Calu3 (cell line): ENCODE measurements at regions not wholly inside any gene's neighbourhood (a gene's known extent, or its start where the extent isn't known, plus 50 kb on each side); places are given as distances from the start of the nearest gene placed in this dataset.

Experiments
- BruUV-seq: library from RNA; stranded (reverse); fragments of 400-500 nt; replicated peaks from 2 replicates; lab custom pipeline; 2021; lab: Mats Ljungman, UMichigan
- CTCF ChIA-PET: fragments of 300-600 bp; sonication (Branson Sonifier 250); formaldehyde crosslinking; loops from one replicate; lab custom pipeline; 2022; ENCODE audit warnings: antibody characterized with exemption; lab: Charles Lee
- DNase-seq: peaks from one replicate; pipeline ENCODE4 v3.0.0; 2022
- H3K27ac Mint-ChIP-seq: one replicate; pipeline ENCODE4 v1.8.0; 2022; ENCODE audit warnings: mixed read lengths; ENCODE audit not compliant: unreplicated experiment
- H3K27me3 Mint-ChIP-seq: one replicate; pipeline ENCODE4 v1.8.0; 2022; ENCODE audit warnings: mixed read lengths; ENCODE audit not compliant: unreplicated experiment
- H3K36me3 Mint-ChIP-seq: one replicate; pipeline ENCODE4 v1.8.0; 2022; ENCODE audit warnings: mild to moderate bottlenecking, moderate library complexity, mixed read lengths; ENCODE audit not compliant: insufficient read depth, unreplicated experiment
- H3K4me1 Mint-ChIP-seq: one replicate; pipeline ENCODE4 v1.8.0; 2022; ENCODE audit warnings: mild to moderate bottlenecking, low read depth, mixed read lengths; ENCODE audit not compliant: unreplicated experiment
- H3K4me3 Mint-ChIP-seq: one replicate; pipeline ENCODE4 v1.8.0; 2022; ENCODE audit warnings: mild to moderate bottlenecking, low read depth, moderate library complexity, mixed read lengths; ENCODE audit not compliant: unreplicated experiment
- H3K9me3 Mint-ChIP-seq: one replicate; pipeline ENCODE4 v1.8.0; 2022; ENCODE audit warnings: low read depth, mixed read lengths; ENCODE audit not compliant: unreplicated experiment
- intact Hi-C: fragments of 100-400 bp; cut with micrococcal nuclease; formaldehyde crosslinking; loops from one replicate; pipeline ENCODE4 v1.10.0; 2022; ENCODE audit not compliant: unreplicated experiment
- TF ChIP-seq, protein P1 (sequence below): fragments of 200-600 bp; IDR thresholded peaks from one replicate; pipeline ENCODE4 v1.8.0; 2022; ENCODE audit warnings: antibody characterized with exemption; ENCODE audit not compliant: unreplicated experiment

DNA sequence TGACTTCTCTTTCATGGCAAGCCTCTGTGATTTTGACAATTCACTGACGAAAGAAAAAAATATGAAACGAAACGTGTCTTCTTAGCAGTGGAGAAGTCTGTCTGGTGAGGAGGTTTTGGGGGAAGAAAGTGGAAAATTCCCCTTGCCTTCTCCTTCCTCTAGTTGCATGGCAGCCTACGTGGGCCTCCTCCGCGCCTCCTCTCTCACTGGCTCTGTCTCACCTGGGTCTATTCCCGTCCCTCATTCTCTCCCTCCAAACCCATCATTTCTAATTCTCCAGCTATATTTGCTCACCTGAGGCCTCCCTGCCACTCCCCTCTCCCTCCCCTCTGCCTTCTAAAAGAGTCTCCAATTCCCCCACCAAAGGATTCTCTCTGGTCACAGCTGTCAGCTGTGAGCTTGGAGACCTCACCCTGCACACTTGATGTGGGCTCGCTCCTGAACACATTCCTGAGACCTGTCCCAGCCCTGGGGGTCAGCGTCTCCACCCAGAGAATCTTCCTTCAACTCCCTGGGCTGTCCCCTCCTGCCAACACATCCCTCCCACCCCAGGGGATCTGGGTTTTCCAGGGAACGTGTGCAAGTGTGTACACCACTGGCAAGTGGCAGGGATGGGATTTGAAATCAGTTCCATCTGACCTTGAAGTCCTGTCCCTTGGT lies 159.6 kb upstream of the PMEPA1 start:
- no peak overlapping the region for H3K27ac Mint-ChIP-seq
- BruUV-seq, result no TSS peak
- CTCF ChIA-PET, result no interaction called here
- H3K4me3 Mint-ChIP-seq, result no peak overlapping the region
- H3K4me1 Mint-ChIP-seq, result peaks cover 14% of the 10 kb centered on the region
- no peak for DNase-seq
- intact Hi-C loops, result no loop called here
- H3K36me3 Mint-ChIP-seq, result no peaks in the 10 kb centered on the region
- no peaks in the 10 kb centered on the region for H3K9me3 Mint-ChIP-seq
- TF ChIP-seq, protein P1, sequence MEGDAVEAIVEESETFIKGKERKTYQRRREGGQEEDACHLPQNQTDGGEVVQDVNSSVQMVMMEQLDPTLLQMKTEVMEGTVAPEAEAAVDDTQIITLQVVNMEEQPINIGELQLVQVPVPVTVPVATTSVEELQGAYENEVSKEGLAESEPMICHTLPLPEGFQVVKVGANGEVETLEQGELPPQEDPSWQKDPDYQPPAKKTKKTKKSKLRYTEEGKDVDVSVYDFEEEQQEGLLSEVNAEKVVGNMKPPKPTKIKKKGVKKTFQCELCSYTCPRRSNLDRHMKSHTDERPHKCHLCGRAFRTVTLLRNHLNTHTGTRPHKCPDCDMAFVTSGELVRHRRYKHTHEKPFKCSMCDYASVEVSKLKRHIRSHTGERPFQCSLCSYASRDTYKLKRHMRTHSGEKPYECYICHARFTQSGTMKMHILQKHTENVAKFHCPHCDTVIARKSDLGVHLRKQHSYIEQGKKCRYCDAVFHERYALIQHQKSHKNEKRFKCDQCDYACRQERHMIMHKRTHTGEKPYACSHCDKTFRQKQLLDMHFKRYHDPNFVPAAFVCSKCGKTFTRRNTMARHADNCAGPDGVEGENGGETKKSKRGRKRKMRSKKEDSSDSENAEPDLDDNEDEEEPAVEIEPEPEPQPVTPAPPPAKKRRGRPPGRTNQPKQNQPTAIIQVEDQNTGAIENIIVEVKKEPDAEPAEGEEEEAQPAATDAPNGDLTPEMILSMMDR, result no peak
- peaks cover 16% of the 10 kb centered on the region for H3K27me3 Mint-ChIP-seq

DNA sequence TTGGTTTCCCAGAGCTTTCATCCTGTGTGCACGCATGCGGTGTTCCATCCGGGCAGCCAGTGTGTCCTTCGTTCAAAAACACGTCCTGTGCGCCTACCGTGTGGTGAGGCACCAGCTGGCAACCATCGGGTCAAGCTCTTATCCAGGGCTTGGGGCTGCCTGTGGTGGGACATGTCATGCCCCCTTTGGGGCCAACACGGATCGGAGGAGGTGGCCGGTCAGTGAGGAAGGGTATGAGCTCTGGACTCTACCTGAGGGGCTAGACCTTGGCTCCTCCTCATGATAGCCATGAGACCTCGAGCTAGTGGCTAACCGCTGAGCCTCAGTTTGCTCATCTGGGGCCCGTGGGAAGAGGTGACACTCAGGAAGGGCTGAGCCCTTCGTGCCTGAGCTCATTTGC lies 158.5 kb upstream of the PMEPA1 start:
- intact Hi-C loops, result no loop called here
- no peaks in the 10 kb centered on the region for H3K36me3 Mint-ChIP-seq
- H3K27ac Mint-ChIP-seq, result no peak overlapping the region
- CTCF ChIA-PET, result interaction anchor here (0.6 kb wide), 1 partner anchor 22 kb away, joined by 3 read pairs; no protein-coding TSS in a partner anchor
- H3K4me3 Mint-ChIP-seq, result no peak overlapping the region
- TF ChIP-seq, protein P1, result no peak
- DNase-seq, result no peak
- no TSS peak for BruUV-seq
- no peaks in the 10 kb centered on the region for H3K9me3 Mint-ChIP-seq
- H3K27me3 Mint-ChIP-seq, result peaks cover 16% of the 10 kb centered on the region
- peaks cover 14% of the 10 kb centered on the region for H3K4me1 Mint-ChIP-seq

DNA sequence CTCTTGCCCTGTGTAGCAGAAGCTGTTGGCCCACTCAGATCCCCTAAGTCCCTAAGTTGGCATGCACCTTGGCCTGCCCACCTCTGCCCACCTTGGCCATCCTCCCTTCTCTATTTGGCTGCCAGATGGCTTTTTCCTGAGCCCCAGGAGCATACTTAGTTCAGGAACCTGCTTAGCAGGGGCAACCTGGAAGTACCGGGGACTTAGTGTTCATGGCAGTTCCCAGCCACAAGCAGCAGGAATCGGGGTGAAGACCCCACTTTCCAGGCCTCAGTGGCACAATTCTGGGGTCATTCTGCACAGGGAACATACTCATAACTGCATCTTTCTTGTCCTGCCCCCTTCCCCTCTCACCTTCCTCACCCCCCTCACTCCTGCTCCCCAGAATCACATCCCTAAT lies 158.0 kb upstream of the PMEPA1 start:
- H3K27me3 Mint-ChIP-seq, result peaks cover 16% of the 10 kb centered on the region
- TF ChIP-seq, protein P1, result no peak
- no TSS peak for BruUV-seq
- CTCF ChIA-PET, result interaction anchor here (0.6 kb wide), 1 partner anchor 21 kb away, joined by 3 read pairs; no protein-coding TSS in a partner anchor
- H3K27ac Mint-ChIP-seq, result no peak overlapping the region
- no peaks in the 10 kb centered on the region for H3K9me3 Mint-ChIP-seq
- H3K4me1 Mint-ChIP-seq, result peaks cover 14% of the 10 kb centered on the region
- H3K36me3 Mint-ChIP-seq, result no peaks in the 10 kb centered on the region
- DNase-seq, result no peak
- no peak overlapping the region for H3K4me3 Mint-ChIP-seq
- intact Hi-C loops, result no loop called here

DNA sequence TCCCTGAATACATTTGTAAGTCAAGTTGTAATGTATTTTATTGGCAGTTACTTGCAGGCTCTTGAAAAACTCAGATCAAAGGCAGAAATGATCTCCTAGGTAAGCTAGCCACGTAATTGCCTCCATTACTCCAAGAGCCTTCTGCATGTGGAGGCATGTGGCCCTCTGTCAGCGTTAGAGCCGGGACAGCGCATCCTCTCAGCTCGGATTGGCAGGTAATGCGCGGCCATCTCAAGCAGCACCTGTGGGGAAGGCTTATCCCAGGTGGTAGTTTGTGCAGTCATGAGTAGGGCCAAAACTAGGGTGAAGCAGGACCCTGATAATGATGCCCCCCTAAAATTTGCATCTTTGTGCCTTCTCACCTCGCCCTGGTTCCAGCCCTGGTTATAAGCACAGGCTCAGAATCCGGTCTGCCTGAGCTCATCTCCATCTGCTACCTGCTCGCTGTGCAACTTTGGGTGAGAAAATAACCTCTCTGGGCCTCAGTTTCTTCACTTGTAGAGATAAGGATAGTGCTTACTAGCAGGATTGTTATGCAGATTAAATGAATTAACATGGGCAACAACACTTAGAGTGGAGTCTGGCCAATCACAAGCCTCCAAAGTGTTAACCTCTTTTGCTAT lies 157.5 kb upstream of the PMEPA1 start:
- intact Hi-C loops, result no loop called here
- no peak overlapping the region for H3K4me3 Mint-ChIP-seq
- BruUV-seq, result no TSS peak
- peaks cover 16% of the 10 kb centered on the region for H3K27me3 Mint-ChIP-seq
- CTCF ChIA-PET, result no interaction called here
- H3K36me3 Mint-ChIP-seq, result no peaks in the 10 kb centered on the region
- TF ChIP-seq, protein P1, result no peak
- DNase-seq, result no peak
- peaks cover 14% of the 10 kb centered on the region for H3K4me1 Mint-ChIP-seq
- H3K9me3 Mint-ChIP-seq, result no peaks in the 10 kb centered on the region
- H3K27ac Mint-ChIP-seq, result no peak overlapping the region
